ENCODE measurements at regions not wholly inside any gene's neighbourhood (a gene's known extent, or its start where the extent isn't known, plus 50 kb on each side); places are given as distances from the start of the nearest gene placed in this dataset.

DNA sequence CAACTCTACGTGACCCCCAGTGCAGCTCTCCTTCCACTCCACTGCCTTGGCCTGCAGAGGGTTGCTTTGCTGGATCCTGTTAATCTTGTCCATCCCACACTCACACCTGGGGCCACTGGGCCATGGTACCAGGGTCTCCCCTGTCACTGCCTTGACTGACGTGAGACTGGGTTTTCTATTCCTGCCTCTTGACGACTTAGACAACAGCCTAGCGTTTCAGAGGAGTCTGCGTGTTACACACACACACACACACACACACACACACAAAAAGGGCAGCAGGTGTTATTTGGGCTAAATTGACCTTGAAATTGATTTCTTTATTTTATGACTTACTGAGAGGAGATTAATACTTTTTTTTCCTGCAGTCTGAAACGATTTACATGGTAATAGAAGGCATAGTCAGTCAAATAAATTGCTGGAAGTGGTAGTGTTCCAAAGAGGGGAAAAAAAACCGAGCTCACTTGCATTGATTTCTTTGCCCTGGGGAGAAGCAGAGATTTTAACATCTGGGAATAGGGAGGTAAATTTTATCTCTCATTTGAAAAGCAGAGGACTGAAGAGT lies 492.3 kb upstream of the EEF2KMT start:
- TF ChIP-seq, protein P1, sequence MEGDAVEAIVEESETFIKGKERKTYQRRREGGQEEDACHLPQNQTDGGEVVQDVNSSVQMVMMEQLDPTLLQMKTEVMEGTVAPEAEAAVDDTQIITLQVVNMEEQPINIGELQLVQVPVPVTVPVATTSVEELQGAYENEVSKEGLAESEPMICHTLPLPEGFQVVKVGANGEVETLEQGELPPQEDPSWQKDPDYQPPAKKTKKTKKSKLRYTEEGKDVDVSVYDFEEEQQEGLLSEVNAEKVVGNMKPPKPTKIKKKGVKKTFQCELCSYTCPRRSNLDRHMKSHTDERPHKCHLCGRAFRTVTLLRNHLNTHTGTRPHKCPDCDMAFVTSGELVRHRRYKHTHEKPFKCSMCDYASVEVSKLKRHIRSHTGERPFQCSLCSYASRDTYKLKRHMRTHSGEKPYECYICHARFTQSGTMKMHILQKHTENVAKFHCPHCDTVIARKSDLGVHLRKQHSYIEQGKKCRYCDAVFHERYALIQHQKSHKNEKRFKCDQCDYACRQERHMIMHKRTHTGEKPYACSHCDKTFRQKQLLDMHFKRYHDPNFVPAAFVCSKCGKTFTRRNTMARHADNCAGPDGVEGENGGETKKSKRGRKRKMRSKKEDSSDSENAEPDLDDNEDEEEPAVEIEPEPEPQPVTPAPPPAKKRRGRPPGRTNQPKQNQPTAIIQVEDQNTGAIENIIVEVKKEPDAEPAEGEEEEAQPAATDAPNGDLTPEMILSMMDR (IDR thresholded peaks at IDR 0.05): no peak
- TF ChIP-seq POLR2A (IDR thresholded peaks at IDR 0.05): no peak
- TF ChIP-seq EP300 (IDR thresholded peaks at IDR 0.05; ENCODE audit: low read depth): no peak
- TF ChIP-seq POLR2AphosphoS5 (IDR thresholded peaks at IDR 0.05): no peak

Measured in transverse colon (tissue), 4 donors.